Prostate gland (tissue), 2 donors: ENCODE measurements at regions not wholly inside any gene's neighbourhood (a gene's known extent, or its start where the extent isn't known, plus 50 kb on each side); places are given as distances from the start of the nearest gene placed in this dataset.

Experiments
- POLR2AphosphoS5 ChIP-seq: sonication (generic); formaldehyde crosslinking; IDR thresholded peaks from one replicate; pipeline ENCODE4 v1.6.1; 2017; ENCODE audit warnings: antibody characterized with exemption
- TF ChIP-seq, protein P1 (sequence below), 4 experiments: fragments of 200-600 bp in 2 of 4; fragments of 450-650 bp in 2 of 4; sonication (generic) in 2 of 4; IDR thresholded peaks; 1 replicate in 3 of 4; 2 replicates in 1 of 4; pipeline ENCODE4 v1.5.1; 2016 to 2019; ENCODE audit warnings: antibody characterized with exemption in 4 of 4, mild to moderate bottlenecking in 2 of 4, moderate library complexity in 2 of 4

DNA sequence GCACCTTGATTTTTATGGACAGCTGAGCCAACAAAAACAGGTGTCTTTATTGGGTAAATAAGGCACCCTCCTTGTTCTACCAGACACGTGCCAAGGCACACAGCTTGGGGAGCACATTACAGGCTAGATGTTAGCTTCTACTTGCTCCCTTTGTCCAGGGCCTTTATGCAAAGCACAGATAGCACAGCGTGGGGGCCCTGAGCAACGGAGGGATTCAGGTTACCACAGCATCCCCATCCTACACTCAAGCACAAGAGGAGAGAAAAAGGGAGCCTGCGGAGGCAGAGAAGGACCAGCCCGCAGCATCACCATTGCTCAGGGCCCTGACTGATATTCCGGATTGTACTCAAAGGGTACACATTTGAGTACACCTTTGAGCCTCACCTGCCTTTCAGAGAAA, 181.7 kb upstream of the KIF2A start:
- TF ChIP-seq, protein P1, sequence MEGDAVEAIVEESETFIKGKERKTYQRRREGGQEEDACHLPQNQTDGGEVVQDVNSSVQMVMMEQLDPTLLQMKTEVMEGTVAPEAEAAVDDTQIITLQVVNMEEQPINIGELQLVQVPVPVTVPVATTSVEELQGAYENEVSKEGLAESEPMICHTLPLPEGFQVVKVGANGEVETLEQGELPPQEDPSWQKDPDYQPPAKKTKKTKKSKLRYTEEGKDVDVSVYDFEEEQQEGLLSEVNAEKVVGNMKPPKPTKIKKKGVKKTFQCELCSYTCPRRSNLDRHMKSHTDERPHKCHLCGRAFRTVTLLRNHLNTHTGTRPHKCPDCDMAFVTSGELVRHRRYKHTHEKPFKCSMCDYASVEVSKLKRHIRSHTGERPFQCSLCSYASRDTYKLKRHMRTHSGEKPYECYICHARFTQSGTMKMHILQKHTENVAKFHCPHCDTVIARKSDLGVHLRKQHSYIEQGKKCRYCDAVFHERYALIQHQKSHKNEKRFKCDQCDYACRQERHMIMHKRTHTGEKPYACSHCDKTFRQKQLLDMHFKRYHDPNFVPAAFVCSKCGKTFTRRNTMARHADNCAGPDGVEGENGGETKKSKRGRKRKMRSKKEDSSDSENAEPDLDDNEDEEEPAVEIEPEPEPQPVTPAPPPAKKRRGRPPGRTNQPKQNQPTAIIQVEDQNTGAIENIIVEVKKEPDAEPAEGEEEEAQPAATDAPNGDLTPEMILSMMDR (IDR thresholded peaks at IDR 0.05), result no peak
- TF ChIP-seq POLR2AphosphoS5, result no peak
